Suprapubic skin (tissue), 4 donors: ENCODE measurements at regions not wholly inside any gene's neighbourhood (a gene's known extent, or its start where the extent isn't known, plus 50 kb on each side); places are given as distances from the start of the nearest gene placed in this dataset.

Experiments
- DNase-seq, 2 donors: peaks; one replicate each; pipeline ENCODE4 v3.0.0-alpha.2; 2019; ENCODE audit warnings: low spot score in 2 of 2
- H3K27ac ChIP-seq: fragments of 200-600 bp; sonication (generic); one replicate; pipeline ENCODE4 v1.5.1; 2019
- H3K27me3 ChIP-seq: fragments of 200-600 bp; sonication (generic); one replicate; pipeline ENCODE4 v1.5.1; 2019
- H3K36me3 ChIP-seq: fragments of 200-600 bp; sonication (generic); one replicate; pipeline ENCODE4 v1.5.1; 2019
- H3K4me1 ChIP-seq: fragments of 200-600 bp; sonication (generic); one replicate; pipeline ENCODE4 v1.5.1; 2019
- H3K4me3 ChIP-seq: fragments of 200-600 bp; sonication (generic); one replicate; pipeline ENCODE4 v1.5.1; 2019; ENCODE audit warnings: mild to moderate bottlenecking
- H3K9me3 ChIP-seq: fragments of 200-600 bp; sonication (generic); one replicate; pipeline ENCODE4 v1.5.1; 2019
- EP300 ChIP-seq: sonication (generic); formaldehyde crosslinking; IDR thresholded peaks from one replicate; pipeline ENCODE4 v1.6.1; 2017; ENCODE audit warnings: antibody characterized with exemption
- POLR2A ChIP-seq, 2 donors: fragments of 450-650 bp; IDR thresholded peaks; one replicate each; pipeline ENCODE4 v1.6.1; 2017; ENCODE audit warnings: antibody characterized with exemption in 2 of 2, mild to moderate bottlenecking in 2 of 2, moderate library complexity in 2 of 2
- POLR2AphosphoS5 ChIP-seq, 3 donors: sonication (generic); formaldehyde crosslinking; IDR thresholded peaks; one replicate each; pipeline ENCODE4 v1.6.1; 2017; ENCODE audit warnings: antibody characterized with exemption in 3 of 3
- WGBS: methylation state at CpG from one replicate; pipeline ENCODE4 v1.1.5; 2018; 5-methylcytosine and 5-hydroxymethylcytosine counted together
- TF ChIP-seq, protein P1 (sequence below), 2 donors: fragments of 200-600 bp in 1 of 2; fragments of 450-650 bp in 1 of 2; sonication (generic) in 1 of 2; IDR thresholded peaks; one replicate each; pipeline ENCODE4 v1.5.1; 2016 to 2019; ENCODE audit warnings: antibody characterized with exemption in 2 of 2, mild to moderate bottlenecking in 1 of 2, moderate library complexity in 1 of 2

GRCh38 chr12:28859551-28859950, 289.5 kb upstream of the FAR2 start:
- DNase-seq = no peak
- H3K36me3 ChIP-seq = no peaks in the 10 kb centered on the region
- no peak overlapping the region for H3K27ac ChIP-seq
- H3K4me3 ChIP-seq = no peak overlapping the region
- WGBS = 87% methylated on average over 2 of the region's 2 CpGs
- H3K4me1 ChIP-seq = no peaks in the 10 kb centered on the region
- no peaks in the 10 kb centered on the region for H3K27me3 ChIP-seq
- TF ChIP-seq POLR2A (IDR thresholded peaks at IDR 0.05) = no peak
- TF ChIP-seq EP300 = no peak
- TF ChIP-seq, protein P1, sequence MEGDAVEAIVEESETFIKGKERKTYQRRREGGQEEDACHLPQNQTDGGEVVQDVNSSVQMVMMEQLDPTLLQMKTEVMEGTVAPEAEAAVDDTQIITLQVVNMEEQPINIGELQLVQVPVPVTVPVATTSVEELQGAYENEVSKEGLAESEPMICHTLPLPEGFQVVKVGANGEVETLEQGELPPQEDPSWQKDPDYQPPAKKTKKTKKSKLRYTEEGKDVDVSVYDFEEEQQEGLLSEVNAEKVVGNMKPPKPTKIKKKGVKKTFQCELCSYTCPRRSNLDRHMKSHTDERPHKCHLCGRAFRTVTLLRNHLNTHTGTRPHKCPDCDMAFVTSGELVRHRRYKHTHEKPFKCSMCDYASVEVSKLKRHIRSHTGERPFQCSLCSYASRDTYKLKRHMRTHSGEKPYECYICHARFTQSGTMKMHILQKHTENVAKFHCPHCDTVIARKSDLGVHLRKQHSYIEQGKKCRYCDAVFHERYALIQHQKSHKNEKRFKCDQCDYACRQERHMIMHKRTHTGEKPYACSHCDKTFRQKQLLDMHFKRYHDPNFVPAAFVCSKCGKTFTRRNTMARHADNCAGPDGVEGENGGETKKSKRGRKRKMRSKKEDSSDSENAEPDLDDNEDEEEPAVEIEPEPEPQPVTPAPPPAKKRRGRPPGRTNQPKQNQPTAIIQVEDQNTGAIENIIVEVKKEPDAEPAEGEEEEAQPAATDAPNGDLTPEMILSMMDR (IDR thresholded peaks at IDR 0.05) = no peak
- TF ChIP-seq POLR2AphosphoS5 (IDR thresholded peaks at IDR 0.05) = no peak
- H3K9me3 ChIP-seq = no peaks in the 10 kb centered on the region

DNA sequence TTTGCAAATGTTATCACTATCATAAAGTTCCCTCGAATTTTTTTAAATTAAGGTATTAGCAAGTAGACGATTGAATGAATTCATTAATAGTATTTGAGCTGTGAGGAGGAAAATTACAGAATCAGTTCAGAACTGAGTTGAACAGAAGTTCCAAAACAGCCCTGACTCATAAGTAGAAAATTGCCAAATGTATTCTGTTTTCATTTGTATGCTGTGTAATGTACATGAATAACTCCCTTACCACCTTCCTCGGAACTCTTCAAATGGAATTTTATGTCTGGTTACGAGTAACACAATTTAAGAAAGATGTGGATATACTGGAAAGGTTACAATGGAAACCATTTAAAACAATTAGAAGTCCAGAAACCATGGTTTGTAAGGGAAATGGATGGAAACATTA, 283.3 kb upstream of the FAR2 start:
- Histone ChIP-seq H3K36me3 (no peaks in the 10 kb centered on the region), H3K9me3 (no peaks in the 10 kb centered on the region), H3K4me1 (no peaks in the 10 kb centered on the region), H3K4me3 (no peak overlapping the region), H3K27ac (no peak overlapping the region), H3K27me3 (no peaks in the 10 kb centered on the region)
- DNase-seq = no peak
- TF ChIP-seq, protein P1 (IDR thresholded peaks at IDR 0.05) = no peak
- TF ChIP-seq POLR2AphosphoS5 (IDR thresholded peaks at IDR 0.05) (no peak), POLR2A (IDR thresholded peaks at IDR 0.05) (no peak), EP300 (no peak)
- WGBS = 59% methylated on average over 4 of the region's 4 CpGs

GRCh38 chr12:28866296-28866695, 282.8 kb upstream of the FAR2 start:
- Histone ChIP-seq H3K36me3 (no peaks in the 10 kb centered on the region), H3K9me3 (no peaks in the 10 kb centered on the region), H3K27me3 (no peaks in the 10 kb centered on the region), H3K27ac (no peak overlapping the region), H3K4me3 (no peak overlapping the region), H3K4me1 (no peaks in the 10 kb centered on the region)
- 57% methylated on average over 3 of the region's 3 CpGs for WGBS
- TF ChIP-seq, protein P1 (IDR thresholded peaks at IDR 0.05) = no peak
- TF ChIP-seq EP300 = no peak
- no peak for TF ChIP-seq POLR2A (IDR thresholded peaks at IDR 0.05)
- no peak for TF ChIP-seq POLR2AphosphoS5 (IDR thresholded peaks at IDR 0.05)
- DNase-seq = no peak

DNA sequence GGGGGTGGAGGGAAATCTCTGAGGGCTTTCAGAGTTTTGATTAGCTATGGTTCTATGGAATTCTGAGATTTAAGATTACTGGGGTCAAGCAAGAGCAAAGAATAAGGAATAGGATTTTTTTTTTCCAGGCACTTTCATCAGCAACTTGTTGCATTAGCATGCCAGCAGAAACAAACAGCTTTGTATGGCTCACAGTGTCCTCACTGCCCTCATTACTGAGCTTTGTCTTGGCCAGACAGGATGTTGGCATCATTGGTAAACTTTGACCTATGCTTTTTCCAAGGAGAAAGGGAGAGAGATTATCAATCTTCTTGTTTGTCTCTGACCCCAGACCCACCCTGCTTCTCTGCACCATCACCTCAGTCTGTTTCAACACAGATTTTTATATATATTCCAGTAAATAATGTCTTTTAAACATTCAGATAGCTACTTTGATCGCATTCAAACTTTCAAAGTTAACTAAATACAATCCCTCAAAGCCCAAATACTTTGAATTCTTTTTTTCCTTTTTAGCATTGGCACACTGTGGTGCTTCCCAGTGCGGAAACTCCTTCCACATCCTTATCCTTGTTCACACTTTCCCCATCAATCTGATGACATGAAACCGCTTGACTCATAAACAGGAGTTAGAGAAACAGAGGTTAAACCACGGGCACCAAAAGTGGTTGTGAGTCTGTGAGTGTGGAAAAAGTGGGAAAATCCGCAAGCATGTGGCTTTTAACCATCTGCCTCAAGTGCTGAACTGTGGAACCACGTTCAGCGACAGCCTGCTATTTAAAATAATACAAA, 282.2 kb upstream of the FAR2 start:
- no peak for DNase-seq

GRCh38 chr12:28868414-28868813, 280.7 kb upstream of the FAR2 start:
- no peak for DNase-seq
- Histone ChIP-seq H3K27me3 (no peaks in the 10 kb centered on the region), H3K4me3 (no peak overlapping the region), H3K27ac (no peak overlapping the region), H3K4me1 (no peaks in the 10 kb centered on the region), H3K9me3 (no peaks in the 10 kb centered on the region), H3K36me3 (no peaks in the 10 kb centered on the region)
- WGBS = 82% methylated on average over 5 of the region's 5 CpGs
- no peak for TF ChIP-seq POLR2AphosphoS5 (IDR thresholded peaks at IDR 0.05)
- no peak for TF ChIP-seq EP300
- TF ChIP-seq, protein P1 (IDR thresholded peaks at IDR 0.05) = no peak
- no peak for TF ChIP-seq POLR2A (IDR thresholded peaks at IDR 0.05)

More for the DNA sequence above, 282.2 kb upstream of the FAR2 start:
- 84% methylated on average over 7 of the region's 7 CpGs for WGBS
- H3K27me3 ChIP-seq = no peaks in the 10 kb centered on the region
- no peak for TF ChIP-seq POLR2A (IDR thresholded peaks at IDR 0.05)
- no peak for TF ChIP-seq POLR2AphosphoS5 (IDR thresholded peaks at IDR 0.05)
- TF ChIP-seq, protein P1 (IDR thresholded peaks at IDR 0.05) = no peak
- TF ChIP-seq EP300 = no peak
- H3K4me1 ChIP-seq = no peaks in the 10 kb centered on the region
- no peaks in the 10 kb centered on the region for H3K9me3 ChIP-seq
- no peaks in the 10 kb centered on the region for H3K36me3 ChIP-seq
- no peak overlapping the region for H3K27ac ChIP-seq
- no peak overlapping the region for H3K4me3 ChIP-seq
